Activated naive CD8-positive, alpha-beta T cell treated with anti-CD3 and anti-CD28 coated beads, Interleukin-2, amount 50 U/mL, for 16 hours (primary cell): ENCODE measurements at regions not wholly inside any gene's neighbourhood (a gene's known extent, or its start where the extent isn't known, plus 50 kb on each side); places are given as distances from the start of the nearest gene placed in this dataset.
A peak's percentile ranks its signal among the peaks of the same experiment; 100 is the strongest.

Source experiments
- DNase-seq: peaks from one replicate; pipeline ENCODE4 v3.0.0-alpha.2; 2020; ENCODE audit warnings: low read depth, low spot score

DNA sequence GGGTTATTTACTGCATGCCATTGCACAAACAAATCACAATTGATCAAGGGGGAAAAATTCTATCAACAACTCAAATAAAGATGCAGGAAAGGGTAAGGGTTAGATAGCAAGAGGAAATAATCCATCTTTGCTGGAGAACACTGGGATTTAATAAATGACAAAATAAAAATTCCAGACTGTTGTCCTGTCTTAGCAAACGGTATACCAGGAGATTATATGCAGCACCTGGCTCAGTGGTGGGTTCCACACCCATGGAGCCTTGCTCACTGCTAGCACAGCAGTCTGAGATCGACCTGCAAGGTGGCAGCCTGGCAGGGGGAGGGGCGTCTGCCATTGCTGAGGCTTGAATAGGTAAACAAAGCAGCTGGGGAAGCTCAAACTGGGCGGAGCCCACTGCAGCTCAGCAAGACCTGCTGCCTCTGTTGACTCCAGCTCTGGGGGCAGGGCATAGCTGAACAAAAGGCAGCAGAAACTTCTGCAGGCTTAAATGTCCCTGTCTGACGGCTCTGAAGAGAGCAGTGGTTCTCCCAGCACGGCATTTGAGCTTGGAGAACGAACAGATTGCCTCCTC lies 296.5 kb upstream of the THSD7B start:
- DNase-seq: no peak

DNA sequence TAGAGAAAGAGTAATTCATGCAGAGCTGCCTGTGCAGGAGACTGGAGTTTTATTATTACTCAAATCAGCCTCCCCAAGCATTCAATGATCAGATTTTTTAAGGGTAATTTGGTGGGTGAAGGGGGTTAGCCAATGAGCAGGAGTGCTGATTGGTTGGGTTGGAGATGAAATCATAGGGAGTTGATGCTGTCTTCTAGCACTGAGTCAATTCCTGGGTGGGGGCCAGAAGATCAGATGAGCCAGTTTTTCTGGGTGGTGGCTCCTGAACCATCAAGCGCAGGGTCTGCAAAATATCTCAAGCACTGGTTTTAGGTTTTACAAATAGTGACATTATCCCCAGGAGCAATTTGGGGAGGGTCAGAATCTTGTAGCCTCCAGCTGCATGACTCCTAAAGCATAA lies 312.8 kb upstream of the THSD7B start:
- no peak for DNase-seq

DNA sequence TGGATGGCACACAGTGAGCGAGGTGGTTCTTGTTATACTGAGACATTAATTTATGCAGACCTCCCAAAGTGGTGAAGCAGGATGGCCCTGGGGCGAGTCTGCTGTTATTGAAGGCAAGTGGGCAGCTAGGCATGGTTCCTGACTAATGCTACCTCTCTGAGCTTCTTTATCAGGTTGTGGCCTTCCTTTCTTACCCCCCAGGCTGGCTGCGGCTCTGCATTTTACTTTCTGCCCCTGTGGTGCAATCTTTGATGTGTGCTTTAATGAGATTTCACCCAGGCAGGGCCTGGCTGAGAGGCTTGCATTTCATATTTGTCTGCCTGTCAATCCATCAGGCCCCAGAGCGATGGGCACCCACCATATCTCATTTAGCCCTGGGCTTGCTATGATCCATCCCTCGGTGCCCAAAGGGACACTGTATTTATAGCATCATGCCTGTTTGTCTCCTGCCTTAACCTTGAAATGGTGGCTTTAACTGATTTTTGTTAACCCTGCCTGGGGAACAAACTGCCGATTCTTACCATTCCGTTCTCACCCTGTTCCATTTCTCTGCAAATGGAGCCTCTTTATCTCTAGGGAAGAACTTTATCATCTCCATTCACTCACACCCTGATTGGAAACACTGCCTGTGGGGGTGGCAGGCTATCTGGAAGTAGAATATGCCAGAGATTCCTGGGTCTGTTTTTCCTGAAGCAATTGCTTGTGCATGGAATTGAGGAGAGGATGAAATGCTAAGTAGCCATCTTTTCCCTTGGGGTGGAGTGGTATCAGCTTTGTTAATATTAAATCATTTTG lies 316.2 kb upstream of the THSD7B start:
- no peak for DNase-seq

DNA sequence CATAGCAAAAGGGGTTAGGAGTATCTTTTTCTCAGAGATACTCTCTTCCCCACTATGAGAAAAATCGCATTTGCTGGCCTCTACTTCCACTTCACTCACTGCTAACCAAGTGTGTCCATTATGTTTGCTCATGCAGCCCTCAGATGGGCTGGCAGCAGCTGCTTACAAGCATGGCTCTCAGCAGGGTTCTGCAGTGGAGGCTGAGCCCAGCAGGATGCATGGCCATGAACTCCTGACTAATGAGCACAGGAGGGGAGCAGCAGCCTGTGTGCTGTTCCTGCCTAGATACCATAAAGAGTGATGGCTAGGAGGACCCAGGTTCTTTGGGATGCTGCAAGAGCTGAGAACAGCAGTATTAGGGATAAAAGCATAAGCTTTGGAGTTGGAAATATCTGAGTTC lies 316.9 kb upstream of the THSD7B start:
- no peak for DNase-seq

DNA sequence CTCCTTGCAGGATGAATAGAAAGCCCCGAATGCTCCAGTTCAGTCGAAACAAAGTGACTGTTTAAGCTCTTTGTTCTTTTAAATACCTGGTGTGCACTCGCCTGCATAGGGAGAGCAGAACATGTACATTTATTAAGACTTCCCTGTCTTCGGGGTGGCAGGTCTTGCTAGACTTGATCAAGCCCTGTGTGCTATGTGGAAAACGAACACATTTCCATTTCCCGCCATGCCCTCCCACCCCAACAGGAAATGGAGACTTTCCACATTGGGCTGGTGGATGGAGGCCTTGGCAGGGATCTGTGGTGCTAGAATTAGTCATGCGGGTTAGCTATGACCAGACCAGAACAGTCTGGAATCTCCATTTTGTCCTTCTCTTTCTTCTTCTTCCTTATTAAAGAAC lies 321.0 kb upstream of the THSD7B start:
- no peak for DNase-seq

- DNase-seq: no peak
Measured at GRCh38 chr2:136443661-136444060, 321.7 kb upstream of the THSD7B start.

- no peak for DNase-seq
Measured at GRCh38 chr2:136441979-136442714, 323.2 kb upstream of the THSD7B start.

DNA sequence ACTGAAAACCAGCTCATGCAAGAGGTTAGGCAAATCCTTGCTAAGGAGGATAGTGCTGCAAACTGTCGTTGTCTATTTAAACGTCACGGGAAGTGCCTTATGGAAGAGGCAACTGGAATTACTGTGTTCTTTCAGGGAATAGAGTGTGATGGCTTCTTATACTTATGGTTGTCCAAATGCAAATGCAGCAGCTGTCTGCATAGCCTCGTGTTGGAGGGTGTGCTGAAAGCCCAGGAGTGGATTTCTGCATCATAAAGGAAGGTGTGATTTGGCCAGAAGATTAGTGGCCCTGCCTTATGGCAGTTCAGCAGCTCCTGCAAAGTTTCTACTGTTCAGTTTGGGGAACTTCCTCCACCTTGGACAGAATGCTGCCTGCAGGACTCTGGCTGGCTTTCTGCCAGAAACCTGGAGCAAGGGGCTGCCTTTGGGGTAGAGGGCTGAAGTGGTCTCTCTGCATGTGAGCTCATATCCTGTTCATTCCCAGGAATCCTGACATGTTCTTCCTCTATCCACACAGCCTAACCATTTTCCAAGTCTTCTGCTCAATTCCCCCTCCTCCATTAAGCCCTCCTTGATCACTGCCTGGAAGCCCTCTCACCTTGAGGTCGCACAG lies 321.2 kb upstream of the CXCR4 start:
- DNase-seq: no peak

GRCh38 chr2:136437461-136437860 lies 319.5 kb upstream of the CXCR4 start:
- no peak for DNase-seq

DNA sequence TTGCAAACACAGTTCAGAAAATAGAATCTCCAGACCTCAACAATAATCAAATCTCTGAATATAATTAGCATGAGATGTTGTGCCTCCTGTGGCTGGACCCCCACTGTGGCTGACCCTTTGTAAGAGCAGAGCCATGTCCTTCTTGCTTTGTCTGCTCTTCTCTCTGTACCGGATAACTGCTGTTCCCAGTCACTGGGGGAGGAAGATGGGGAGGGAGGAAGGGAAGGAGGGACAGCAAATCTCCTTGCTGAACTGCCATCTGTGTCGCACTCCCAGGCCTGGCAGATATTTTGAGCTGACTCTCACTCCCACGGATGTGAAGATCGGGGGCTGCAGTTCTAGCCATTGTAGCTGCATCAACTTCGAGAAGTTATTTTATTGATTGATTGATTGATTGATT lies 319.0 kb upstream of the CXCR4 start:
- no peak for DNase-seq

GRCh38 chr2:136434251-136434715 lies 316.3 kb upstream of the CXCR4 start:
- no peak for DNase-seq

- no peak for DNase-seq
Measured at GRCh38 chr2:136433261-136433660, 315.3 kb upstream of the CXCR4 start.

DNA sequence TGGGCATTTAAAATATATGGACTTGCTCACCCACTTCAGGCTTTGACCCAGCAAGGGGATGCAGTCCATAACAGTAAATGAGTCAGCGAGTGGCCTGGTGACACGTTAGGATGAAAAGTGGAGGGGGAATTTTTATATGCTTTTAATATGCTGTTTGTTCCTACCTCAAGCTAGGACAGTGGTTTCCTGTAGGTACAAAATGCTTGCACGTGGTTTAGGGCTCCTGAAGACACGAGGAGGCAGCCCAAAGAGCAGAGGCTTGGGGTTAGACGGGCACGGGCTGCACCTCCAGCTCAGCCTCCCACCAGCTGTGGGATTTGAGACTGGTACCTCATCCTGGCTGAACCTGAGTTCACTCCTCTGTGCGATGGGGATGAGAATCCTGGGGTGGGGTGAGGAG lies 306.2 kb upstream of the CXCR4 start:
- DNase-seq: no peak

- peak; percentile 65 for DNase-seq
Measured at GRCh38 chr2:136423516-136423996, 305.6 kb upstream of the CXCR4 start.

DNA sequence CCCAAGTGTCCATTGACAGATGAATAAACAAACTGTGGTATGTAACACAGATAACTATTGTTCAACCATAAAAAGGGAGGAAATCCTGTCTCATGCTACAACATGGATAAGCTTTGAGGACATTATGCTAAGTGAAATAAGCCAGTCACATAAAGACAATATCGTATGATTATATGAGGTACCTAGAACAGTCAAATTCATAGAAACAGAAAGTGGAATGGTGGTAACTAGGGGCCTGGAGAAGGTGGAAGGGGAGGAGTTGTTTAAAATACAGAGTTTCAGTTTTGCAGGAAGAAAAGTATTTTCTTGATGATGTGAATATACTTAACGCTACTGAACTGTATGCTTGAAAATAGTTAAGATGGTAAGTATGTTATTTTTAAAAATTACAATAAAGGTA lies 304.6 kb upstream of the CXCR4 start:
- no peak for DNase-seq

DNA sequence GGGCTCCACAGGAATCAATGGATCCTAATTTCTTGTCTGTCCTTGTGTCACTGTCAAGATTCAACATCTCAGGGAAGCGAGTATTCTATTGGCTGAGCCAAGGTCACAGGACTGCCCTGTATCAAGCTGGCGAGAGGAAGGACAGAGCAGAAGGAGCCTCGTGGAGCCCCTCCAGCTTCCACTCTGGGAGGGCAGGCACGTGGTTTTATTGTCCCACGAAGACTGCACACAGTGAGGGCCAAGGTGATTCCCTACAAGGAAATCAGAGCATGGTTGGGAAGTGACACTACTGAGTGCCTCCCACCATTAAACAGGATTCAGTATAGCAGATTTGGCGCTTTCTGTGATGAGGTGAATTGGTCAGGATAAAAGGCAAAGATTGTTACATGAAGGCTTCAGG lies 302.4 kb upstream of the CXCR4 start:
- DNase-seq: no peak

DNA sequence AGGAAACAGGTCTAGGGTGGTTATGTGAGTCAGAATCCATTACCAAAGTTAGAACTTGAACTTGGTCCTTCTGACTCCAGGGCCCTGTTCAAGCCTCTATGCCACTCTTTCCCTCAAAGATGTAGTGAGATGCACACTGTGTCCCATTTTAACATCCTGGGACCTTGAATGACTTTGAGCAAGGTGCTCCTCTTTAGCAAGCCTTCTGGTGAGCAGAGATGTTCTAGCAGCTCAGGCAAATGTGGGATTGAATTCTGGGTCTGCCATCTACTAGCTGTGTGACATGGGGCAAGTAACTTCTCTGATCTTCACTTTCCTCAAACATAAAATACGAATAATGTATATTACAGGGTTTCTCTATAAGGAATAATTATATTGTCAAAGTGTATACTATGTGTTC lies 294.0 kb upstream of the CXCR4 start:
- DNase-seq: no peak

- no peak for DNase-seq
Measured at GRCh38 chr2:136410673-136411072, 292.7 kb upstream of the CXCR4 start.

DNA sequence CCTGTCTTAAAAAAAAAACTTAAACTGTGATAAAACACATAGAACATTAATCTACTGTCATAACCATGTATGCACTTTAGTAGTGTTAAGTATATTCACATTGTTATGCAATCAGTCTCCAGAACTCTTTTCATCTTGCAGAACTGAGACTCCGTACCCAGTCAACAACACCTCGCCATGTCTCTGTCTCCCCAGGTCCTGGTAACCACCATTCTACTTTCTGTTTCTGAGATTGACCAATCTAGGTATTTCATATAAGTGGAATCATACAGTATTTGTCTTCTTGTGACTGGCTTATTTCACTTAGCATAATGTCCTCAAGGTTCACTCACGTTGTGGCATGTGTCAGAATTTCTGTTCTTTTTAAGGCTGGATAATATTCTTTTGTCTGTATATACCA lies 290.8 kb upstream of the CXCR4 start:
- no peak for DNase-seq

- no peak for DNase-seq
Measured at GRCh38 chr2:136407952-136408318, 290.0 kb upstream of the CXCR4 start.

DNA sequence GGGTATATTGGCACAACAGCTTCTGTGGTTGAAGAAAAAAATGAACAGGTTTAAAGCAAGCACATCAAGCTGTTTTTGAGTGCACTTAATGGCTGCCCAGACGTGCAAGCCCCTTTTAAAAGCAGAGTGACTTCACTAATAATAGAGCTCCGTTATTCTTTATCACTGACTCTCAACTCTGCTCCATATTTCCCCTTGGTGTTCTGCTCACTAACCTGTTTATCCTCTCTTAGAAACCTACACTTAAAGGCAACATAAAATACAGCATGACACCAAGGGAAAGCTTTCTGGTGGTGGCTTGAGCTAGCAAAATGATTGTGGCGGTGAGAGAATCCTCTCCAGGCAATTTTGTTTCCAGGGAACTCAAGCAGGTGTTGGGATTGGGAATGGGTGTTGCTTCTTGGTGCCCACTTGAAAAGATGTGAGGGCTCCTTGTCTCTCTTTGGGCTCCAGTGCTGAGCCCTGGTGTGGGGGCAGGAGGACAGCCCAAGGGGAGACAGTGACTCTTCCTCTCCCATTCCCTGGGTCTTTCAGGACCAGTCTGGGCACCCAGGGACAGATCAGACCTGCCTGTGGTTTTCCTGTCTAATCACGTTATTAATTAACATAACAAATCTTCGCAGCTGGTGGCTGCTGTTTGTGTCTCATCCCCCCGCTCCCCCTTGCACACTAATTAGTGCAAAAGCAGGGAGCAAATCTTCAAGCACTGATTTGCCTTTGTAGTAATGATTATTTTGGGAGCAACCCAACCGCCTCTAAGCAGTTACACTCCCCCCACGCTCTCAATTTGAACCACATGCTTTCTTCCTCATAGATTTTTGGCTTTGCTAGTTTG lies 289.4 kb upstream of the CXCR4 start:
- DNase-seq: no peak
